ENCODE measurements at regions not wholly inside any gene's neighbourhood (a gene's known extent, or its start where the extent isn't known, plus 50 kb on each side); places are given as distances from the start of the nearest gene placed in this dataset.
A peak's percentile ranks its signal among the peaks of the same experiment; 100 is the strongest.
"Not testable (repeated sequence)": the region's sequence is repeated elsewhere in the genome, so short reads cannot be mapped to it uniquely, and the experiment has no call there.

- TF ChIP-seq HNRNPL (IDR thresholded peaks at IDR 0.05; ENCODE audit: low read depth, low read length) (peak; percentile 69; the same call in 1 of the 2 replicates), NKX3-1 (CRISPR knock-in tag; IDR thresholded peaks at IDR 0.05) (0 out of 2 replicates have a peak, but pooled peaks have one; percentile 19), HNF4A (CRISPR knock-in tag; IDR thresholded peaks at IDR 0.05) (peak; percentile 53), ARID4A (CRISPR knock-in tag; IDR thresholded peaks at IDR 0.05; ENCODE audit: borderline replicate concordance) (peak; percentile 36; the same call in 1 of the 2 replicates), GLI4 (CRISPR knock-in tag; IDR thresholded peaks at IDR 0.05; ENCODE audit: borderline replicate concordance) (peak; percentile 46; the same call in 1 of the 2 replicates), SOX6 (CRISPR knock-in tag; IDR thresholded peaks at IDR 0.05) (peak; percentile 56), HDAC2 (CRISPR knock-in tag; IDR thresholded peaks at IDR 0.05) (peak; percentile 84), MXD4 (CRISPR knock-in tag; IDR thresholded peaks at IDR 0.05) (peak; percentile 38; the same call in 1 of the 2 replicates), PPARG (CRISPR knock-in tag; conservative IDR thresholded peaks at IDR 0.05) (0 out of 2 replicates have a peak, but pooled peaks have one; percentile 22), STAT6 (CRISPR knock-in tag; IDR thresholded peaks at IDR 0.05; ENCODE audit: borderline replicate concordance) (0 out of 2 replicates have a peak, but pooled peaks have one; percentile 33), ZNF883 (CRISPR knock-in tag; IDR thresholded peaks at IDR 0.05; ENCODE audit: not compliant biosample characterization) (peak; percentile 77), KLF6 (CRISPR knock-in tag; IDR thresholded peaks at IDR 0.05) (peak; percentile 47; the same call in 1 of the 2 replicates), SP5 (CRISPR knock-in tag; IDR thresholded peaks at IDR 0.05; ENCODE audit: borderline replicate concordance, low read depth) (peak; percentile 51; the same call in 1 of the 2 replicates), ZNF256 (CRISPR knock-in tag; conservative IDR thresholded peaks at IDR 0.05) (0 out of 2 replicates have a peak, but pooled peaks have one; percentile 35)
- TF ChIP-seq SOX6 (IDR thresholded peaks at IDR 0.05): not testable (repeated sequence)
- TF ChIP-seq, protein P1, sequence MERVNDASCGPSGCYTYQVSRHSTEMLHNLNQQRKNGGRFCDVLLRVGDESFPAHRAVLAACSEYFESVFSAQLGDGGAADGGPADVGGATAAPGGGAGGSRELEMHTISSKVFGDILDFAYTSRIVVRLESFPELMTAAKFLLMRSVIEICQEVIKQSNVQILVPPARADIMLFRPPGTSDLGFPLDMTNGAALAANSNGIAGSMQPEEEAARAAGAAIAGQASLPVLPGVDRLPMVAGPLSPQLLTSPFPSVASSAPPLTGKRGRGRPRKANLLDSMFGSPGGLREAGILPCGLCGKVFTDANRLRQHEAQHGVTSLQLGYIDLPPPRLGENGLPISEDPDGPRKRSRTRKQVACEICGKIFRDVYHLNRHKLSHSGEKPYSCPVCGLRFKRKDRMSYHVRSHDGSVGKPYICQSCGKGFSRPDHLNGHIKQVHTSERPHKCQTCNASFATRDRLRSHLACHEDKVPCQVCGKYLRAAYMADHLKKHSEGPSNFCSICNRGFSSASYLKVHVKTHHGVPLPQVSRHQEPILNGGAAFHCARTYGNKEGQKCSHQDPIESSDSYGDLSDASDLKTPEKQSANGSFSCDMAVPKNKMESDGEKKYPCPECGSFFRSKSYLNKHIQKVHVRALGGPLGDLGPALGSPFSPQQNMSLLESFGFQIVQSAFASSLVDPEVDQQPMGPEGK (CRISPR knock-in tag; IDR thresholded peaks at IDR 0.05): peak; percentile 90
- TF ChIP-seq, protein P2, sequence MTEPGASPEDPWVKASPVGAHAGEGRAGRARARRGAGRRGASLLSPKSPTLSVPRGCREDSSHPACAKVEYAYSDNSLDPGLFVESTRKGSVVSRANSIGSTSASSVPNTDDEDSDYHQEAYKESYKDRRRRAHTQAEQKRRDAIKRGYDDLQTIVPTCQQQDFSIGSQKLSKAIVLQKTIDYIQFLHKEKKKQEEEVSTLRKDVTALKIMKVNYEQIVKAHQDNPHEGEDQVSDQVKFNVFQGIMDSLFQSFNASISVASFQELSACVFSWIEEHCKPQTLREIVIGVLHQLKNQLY (CRISPR knock-in tag; IDR thresholded peaks at IDR 0.05): peak; percentile 65; the same call in 1 of the 2 replicates
These were observed 144.9 kb downstream of the NPIPB11 start (continued) for GRCh38 chr16:29261427-29262248.

All from HepG2 (cell line).